Retinal pigment epithelial cell (primary cell): ENCODE measurements at regions not wholly inside any gene's neighbourhood (a gene's known extent, or its start where the extent isn't known, plus 50 kb on each side); places are given as distances from the start of the nearest gene placed in this dataset.

Experiments
- DNase-seq: peaks from one replicate; pipeline ENCODE4 v3.0.0-alpha.2; 2010; ENCODE audit warnings: low read depth
- H3K4me3 ChIP-seq: 2 replicates; pipeline ENCODE4 v1.5.1; 2011; ENCODE audit warnings: mild to moderate bottlenecking, low read length, control low read depth, moderate library complexity
- TF ChIP-seq, protein P1 (sequence below): conservative IDR thresholded peaks from 2 replicates; pipeline ENCODE4 v1.5.1; 2011; ENCODE audit warnings: low read depth, low read length, control low read depth, inconsistent platforms

DNA sequence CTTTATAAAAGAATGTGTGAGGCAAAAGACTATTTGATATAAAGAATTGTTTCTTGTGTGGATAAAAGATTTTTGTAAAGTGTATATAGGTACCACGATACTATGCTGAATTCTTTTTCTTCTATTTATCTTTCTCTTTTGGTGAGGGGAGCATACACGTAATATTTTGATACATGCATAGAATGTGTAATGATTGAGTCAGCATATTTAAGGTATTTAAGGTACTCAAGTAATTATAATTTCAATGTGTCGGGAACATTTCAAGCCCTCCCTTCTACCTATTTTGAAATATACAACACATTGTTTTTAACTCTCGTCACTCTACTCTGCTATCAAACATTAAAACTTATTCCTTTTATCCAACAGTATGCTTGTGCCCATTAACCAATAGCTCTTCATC lies 1221.6 kb upstream of the PHF14 start:
- TF ChIP-seq, protein P1, sequence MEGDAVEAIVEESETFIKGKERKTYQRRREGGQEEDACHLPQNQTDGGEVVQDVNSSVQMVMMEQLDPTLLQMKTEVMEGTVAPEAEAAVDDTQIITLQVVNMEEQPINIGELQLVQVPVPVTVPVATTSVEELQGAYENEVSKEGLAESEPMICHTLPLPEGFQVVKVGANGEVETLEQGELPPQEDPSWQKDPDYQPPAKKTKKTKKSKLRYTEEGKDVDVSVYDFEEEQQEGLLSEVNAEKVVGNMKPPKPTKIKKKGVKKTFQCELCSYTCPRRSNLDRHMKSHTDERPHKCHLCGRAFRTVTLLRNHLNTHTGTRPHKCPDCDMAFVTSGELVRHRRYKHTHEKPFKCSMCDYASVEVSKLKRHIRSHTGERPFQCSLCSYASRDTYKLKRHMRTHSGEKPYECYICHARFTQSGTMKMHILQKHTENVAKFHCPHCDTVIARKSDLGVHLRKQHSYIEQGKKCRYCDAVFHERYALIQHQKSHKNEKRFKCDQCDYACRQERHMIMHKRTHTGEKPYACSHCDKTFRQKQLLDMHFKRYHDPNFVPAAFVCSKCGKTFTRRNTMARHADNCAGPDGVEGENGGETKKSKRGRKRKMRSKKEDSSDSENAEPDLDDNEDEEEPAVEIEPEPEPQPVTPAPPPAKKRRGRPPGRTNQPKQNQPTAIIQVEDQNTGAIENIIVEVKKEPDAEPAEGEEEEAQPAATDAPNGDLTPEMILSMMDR, result no peak
- no peak for DNase-seq
- no peak overlapping the region for H3K4me3 ChIP-seq

DNA sequence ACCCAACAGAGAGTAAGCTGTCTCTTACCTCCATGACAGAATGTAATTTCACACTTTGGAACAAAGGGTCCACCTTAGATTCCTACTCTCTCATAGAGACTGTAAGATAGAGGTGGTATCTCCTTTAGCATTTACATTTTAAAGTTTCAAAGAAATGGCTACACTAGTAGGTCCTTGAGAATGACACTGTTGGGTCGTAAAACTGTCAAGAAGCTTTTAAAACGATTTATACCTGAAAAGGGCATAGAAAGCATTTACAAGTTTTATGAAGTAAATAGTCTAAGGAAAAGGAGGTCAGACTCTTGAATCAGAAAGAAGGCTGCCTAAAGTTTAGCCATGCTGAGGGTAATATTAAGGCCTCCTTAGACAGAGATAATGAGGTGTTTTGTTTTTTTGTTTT lies 1212.4 kb upstream of the PHF14 start:
- no peak overlapping the region for H3K4me3 ChIP-seq
- TF ChIP-seq, protein P1, result no peak
- no peak for DNase-seq

DNA sequence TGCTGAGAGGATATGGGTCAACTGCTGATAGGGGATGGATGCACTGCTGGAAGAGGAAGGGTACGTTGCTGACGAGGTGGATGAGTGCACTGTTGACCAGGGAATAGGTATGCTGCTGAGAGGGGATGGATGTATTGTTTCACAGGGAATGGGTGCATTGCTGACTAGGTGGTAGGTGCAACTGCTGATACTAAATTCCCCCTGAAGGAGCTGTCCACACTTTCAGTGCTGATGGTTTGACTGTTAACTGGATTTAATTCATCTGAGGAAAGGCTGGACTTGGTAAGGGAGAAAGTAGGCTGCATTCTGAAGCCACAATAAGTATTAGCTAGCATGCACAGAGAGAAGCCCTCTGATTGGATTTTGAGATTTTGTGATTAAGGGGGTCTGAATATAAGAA lies 1196.8 kb upstream of the PHF14 start:
- no peak overlapping the region for H3K4me3 ChIP-seq
- DNase-seq, result no peak
- TF ChIP-seq, protein P1, result no peak

DNA sequence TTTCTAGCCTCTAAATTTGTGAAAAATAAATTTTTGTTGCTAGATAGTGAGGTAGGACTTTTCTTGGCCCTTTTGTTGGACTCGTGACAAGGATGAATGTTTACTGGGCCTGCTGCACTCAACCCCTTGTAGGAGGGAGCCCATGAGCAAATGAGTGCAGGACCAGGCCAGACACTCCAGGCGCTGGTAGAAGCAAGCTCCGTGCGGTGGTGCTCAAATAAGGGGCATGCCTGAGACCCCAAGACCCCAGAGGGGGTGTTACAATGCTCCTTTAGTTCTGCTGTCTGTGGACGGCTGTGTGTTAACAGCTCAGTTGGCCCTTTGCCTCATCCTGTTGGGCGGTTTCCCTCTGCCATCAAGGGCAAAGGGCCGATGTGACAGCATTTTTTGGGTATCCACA lies 1195.3 kb upstream of the PHF14 start:
- no peak overlapping the region for H3K4me3 ChIP-seq
- DNase-seq, result no peak
- TF ChIP-seq, protein P1, result no peak

DNA sequence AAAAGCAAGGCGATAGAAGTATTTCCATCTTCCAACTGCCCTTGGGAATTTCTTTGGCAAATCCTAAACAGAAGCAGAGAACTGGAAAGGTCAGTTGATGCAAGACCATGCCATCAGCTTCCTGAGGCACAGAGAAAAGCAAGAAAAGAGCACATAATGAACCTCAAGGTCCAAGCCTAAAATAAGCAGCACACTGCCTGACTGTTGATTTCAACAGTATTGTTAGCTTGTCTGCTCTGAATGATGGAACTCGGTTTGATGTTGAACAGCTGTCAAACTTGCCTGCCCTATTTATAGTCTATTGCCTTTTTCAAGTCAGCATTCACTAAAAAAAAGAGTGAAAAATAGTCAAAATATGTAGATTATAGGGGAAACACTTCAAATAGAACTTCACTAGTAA lies 1192.0 kb upstream of the PHF14 start:
- DNase-seq, result no peak
- TF ChIP-seq, protein P1, result no peak
- H3K4me3 ChIP-seq, result no peak overlapping the region

DNA sequence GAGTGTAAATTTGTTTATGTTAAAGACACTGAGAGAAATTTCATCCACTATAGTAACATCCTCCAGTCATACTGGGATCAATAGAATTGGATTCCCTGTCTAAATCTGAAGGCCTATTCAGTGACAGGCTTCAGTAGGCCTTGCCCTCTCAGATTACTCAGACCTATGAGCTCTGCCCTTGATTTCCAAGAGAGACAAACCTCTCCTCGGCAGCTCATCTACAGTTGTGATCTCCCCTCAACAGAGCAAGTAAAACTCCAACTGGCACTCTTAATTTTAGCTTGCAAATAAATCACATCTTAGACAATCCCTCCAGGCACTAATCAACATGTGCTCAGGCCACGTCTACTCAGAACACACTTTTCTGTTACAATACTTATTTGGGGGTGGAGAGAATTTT lies 1191.4 kb upstream of the PHF14 start:
- TF ChIP-seq, protein P1, result no peak
- no peak overlapping the region for H3K4me3 ChIP-seq
- no peak for DNase-seq

DNA sequence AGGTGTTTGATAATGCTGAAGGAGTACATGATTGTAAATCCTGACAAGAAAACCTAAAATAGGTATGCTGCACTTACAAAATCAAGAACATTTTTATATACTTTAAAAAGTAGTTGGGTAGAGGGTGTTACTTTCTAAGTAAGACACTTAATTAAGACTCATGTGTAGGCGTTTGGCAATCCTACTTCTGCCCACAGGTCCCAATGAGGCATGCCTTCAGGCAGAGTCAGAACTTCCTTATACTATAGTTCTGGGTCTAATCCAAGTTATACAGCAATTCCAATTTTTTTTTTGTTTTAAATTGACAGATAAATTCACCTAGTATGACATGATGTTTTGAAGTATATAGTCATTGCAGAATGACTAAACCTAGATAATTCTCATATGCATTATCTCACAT lies 1188.5 kb upstream of the PHF14 start:
- no peak overlapping the region for H3K4me3 ChIP-seq
- no peak for DNase-seq
- TF ChIP-seq, protein P1, result no peak
